ENCODE measurements at regions not wholly inside any gene's neighbourhood (a gene's known extent, or its start where the extent isn't known, plus 50 kb on each side); places are given as distances from the start of the nearest gene placed in this dataset.

GRCh38 chr7:25308906-25309705 is 80.8 kb upstream of the NPVF start:
- no peak for TF ChIP-seq POLR2A (IDR thresholded peaks at IDR 0.05; ENCODE audit: low read depth, low read length)
- no peak for TF ChIP-seq POLR2AphosphoS5 (IDR thresholded peaks at IDR 0.05; ENCODE audit: low read depth, low read length)
- TF ChIP-seq TAF1 (IDR thresholded peaks at IDR 0.05; ENCODE audit: low read depth, low read length): no peak
- TF ChIP-seq POU2F2 (IDR thresholded peaks at IDR 0.05; ENCODE audit: low read depth, low read length): no peak
- no peak for TF ChIP-seq SPI1 (IDR thresholded peaks at IDR 0.05; ENCODE audit: low read depth, low read length)
